ENCODE measurements at regions not wholly inside any gene's neighbourhood (a gene's known extent, or its start where the extent isn't known, plus 50 kb on each side); places are given as distances from the start of the nearest gene placed in this dataset.

DNA sequence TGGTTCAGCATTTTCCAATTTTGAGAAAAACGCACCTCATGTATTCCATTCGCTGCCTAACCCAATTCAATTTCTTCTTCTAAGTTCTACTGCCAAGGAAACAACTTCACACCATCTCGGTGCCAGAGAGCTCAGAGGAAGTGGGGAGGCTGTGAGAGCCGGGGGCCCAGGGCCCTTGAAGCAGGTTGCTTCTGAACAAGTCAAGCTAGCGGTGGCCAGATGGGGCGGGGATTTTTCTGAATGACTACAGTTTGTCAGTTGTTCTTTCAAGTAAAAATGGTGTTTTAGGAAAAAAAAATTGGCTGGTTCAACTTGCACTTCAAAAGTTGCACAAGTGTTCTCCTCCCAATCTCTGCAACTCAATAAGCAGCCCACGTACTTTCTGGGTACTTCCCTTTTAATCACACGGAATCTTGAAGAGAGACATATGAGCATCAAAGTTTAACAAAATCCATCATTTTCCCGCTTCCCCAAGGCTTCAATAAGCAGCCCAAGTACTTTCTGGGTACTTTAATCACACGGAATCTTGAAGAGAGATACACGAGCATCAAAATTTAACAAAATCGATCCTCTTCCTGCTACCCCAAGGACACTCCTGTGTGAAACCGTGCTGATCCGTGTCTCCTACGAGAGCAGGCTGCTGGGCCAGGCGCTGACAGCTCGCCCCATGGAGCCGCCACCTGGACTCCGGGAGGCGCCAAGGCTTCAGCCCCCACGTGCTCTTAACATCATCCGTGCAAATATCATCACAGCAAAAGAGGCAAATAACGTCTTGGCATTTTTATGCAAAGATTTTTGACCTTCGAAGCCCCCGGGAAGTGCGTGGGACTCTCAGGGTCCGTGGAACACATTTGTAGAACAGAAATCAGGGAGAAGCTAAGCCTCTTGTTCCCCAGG is 186.7 kb upstream of the PDE10A start (continued):
- TF ChIP-seq ZNF704 (CRISPR knock-in tag; IDR thresholded peaks at IDR 0.05; ENCODE audit: borderline replicate concordance) = no peak
- no peak for TF ChIP-seq ZBTB21 (CRISPR knock-in tag; IDR thresholded peaks at IDR 0.05)
- TF ChIP-seq NFYC (CRISPR knock-in tag; IDR thresholded peaks at IDR 0.05) = no peak
- TF ChIP-seq YEATS2 (CRISPR knock-in tag; IDR thresholded peaks at IDR 0.05; ENCODE audit: borderline replicate concordance) = no peak

DNA sequence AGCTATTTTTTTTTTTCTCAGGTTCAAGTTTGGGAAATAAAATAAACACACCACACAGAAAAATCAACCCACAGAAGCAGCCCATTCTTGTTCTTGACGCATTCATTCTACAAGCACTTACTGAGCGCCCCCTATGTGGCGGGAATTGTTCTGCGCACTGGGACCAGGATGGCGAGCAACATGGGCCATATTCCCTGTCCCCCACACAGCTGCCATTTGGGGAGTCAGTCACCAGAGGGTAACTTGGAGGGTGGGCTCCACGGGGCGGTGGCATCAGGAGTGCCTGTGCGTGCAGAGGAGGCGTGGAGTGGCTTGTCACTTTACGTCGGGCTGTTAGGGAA is 185.0 kb upstream of the PDE10A start:
- Histone ChIP-seq H3K4me3 (replicated peaks in 1 of 3; ENCODE audit: insufficient read depth in 1 of 3, low read depth in 2 of 3, low read length in 3 of 3) (no peak overlapping the region), H3K4me2 (ENCODE audit: low read depth, low read length) (no peak overlapping the region), H3K27ac (ENCODE audit: extremely low read length, insufficient read depth, low read length) (no peak overlapping the region), H3K4me1 (ENCODE audit: insufficient read depth, low read length) (no peaks in the 10 kb centered on the region), H3K9ac (ENCODE audit: insufficient read depth, low read depth, low read length) (no peak overlapping the region), H3K79me2 (ENCODE audit: insufficient read depth, low read length) (no peaks in the 10 kb centered on the region), H4K20me1 (ENCODE audit: insufficient read depth, low read length) (no peaks in the 10 kb centered on the region), H3K27me3 (ENCODE audit: control insufficient read depth in 1 of 2, insufficient read depth in 2 of 2, low read length in 2 of 2) (peaks cover 8 to 64% of the 10 kb centered on the region in 2 experiments), H3K9me3 (ENCODE audit: low read length) (no peaks in the 10 kb centered on the region), H3K36me3 (replicated peaks in 1 of 2; ENCODE audit: control insufficient read depth in 1 of 2, insufficient read depth in 2 of 2, low read length in 2 of 2) (no peaks in the 10 kb centered on the region), H2AFZ (ENCODE audit: low read length) (no peak overlapping the region)
- in situ Hi-C loops (cut with HindIII; ENCODE audit: extremely low pct_ligation_motif_present, low pct_unique_long_range_greater_than_20kb) (loop anchor here (10.0 kb wide), 1 partner anchor 413 kb away; no protein-coding TSS in a partner anchor), intact Hi-C loops (cut with micrococcal nuclease; ENCODE audit: unreplicated experiment) (no loop called here)
- 51% methylated on average over 10 of the region's 11 CpGs for WGBS (ENCODE audit: low lambda C conversion rate)
- FAIRE-seq (no peak), DNase-seq (ENCODE audit: low spot score) (no peak), ATAC-seq (no peak)
- BruUV-seq (replicated peaks) = no TSS peak
- ChIA-PET CTCF (ENCODE audit: low intra/inter-chr PET ratio, low total read pairs) (no interaction called here), POLR2A (no interaction called here)
- peak; percentile 37; the same call in 1 of the 2 replicates for TF ChIP-seq CTCF (CRISPR knock-in tag; IDR thresholded peaks at IDR 0.05)
- TF ChIP-seq POLR2G (IDR thresholded peaks at IDR 0.05; ENCODE audit: low read depth, low read length) = no peak
